ENCODE measurements at regions not wholly inside any gene's neighbourhood (a gene's known extent, or its start where the extent isn't known, plus 50 kb on each side); places are given as distances from the start of the nearest gene placed in this dataset.

DNA sequence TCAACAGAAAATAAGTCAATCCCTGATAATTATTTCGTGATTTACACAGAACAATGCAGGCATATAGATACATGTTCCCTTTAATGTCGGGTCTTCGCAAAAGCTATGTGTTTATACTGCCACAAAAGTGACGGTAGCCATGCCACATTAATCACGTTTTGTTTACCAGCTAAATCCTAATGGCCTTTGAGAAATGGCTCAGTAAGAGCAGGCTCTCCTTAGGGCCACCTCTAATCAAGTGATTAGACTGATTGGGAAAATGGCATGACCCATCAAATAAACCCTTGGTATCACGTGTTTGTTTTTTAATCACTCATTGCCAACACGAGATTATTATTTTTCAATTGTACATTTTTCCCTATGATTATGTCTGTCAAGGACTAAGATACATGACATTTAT lies 102.0 kb upstream of the USP25 start:
- Histone ChIP-seq H3K27ac (ENCODE audit: low read depth) (no peak overlapping the region), H4K20me1 (replicated peaks; ENCODE audit: insufficient read depth) (no peaks in the 10 kb centered on the region), H3K4me3 (no peak overlapping the region), H3K79me2 (replicated peaks; ENCODE audit: insufficient read depth) (no peaks in the 10 kb centered on the region), H3K27me3 (ENCODE audit: insufficient read depth) (no peaks in the 10 kb centered on the region), H3K36me3 (ENCODE audit: insufficient read depth) (no peaks in the 10 kb centered on the region), H2AFZ (no peak overlapping the region), H3K4me2 (no peak overlapping the region), H3F3A (replicated peaks; ENCODE audit: low read depth) (no peaks in the 10 kb centered on the region), H3K4me1 (ENCODE audit: insufficient read depth) (no peaks in the 10 kb centered on the region; the same call in 1 of the 2 replicates), H3K9me2 (ENCODE audit: insufficient read depth) (no peaks in the 10 kb centered on the region)
- Mint-ChIP-seq H3K4me1 (peaks cover 14% of the 10 kb centered on the region; the same call in 2 of the 3 replicates), H3K36me3 (ENCODE audit: low read depth) (no peaks in the 10 kb centered on the region), H3K27me3 (ENCODE audit: insufficient read depth, low read depth, poor library complexity) (peaks cover 2% of the 10 kb centered on the region), H3K27ac (no peak overlapping the region), H3K9me3 (no peaks in the 10 kb centered on the region), H3K4me3 (no peak overlapping the region)
- DNase-seq (ENCODE audit: low spot score) (no peak), ATAC-seq (no peak)
- TF ChIP-seq POLR2AphosphoS5 (IDR thresholded peaks at IDR 0.05; ENCODE audit: low read depth) (no peak), ZNF114 (CRISPR knock-in tag; IDR thresholded peaks at IDR 0.05) (no peak), NANOG (IDR thresholded peaks at IDR 0.05; ENCODE audit: borderline replicate concordance) (no peak), EZH2phosphoT487 (IDR thresholded peaks at IDR 0.05; ENCODE audit: unreplicated experiment) (no peak), ZNF331 (CRISPR knock-in tag; IDR thresholded peaks at IDR 0.05; ENCODE audit: low read depth) (no peak), STAT1 (IDR thresholded peaks at IDR 0.05; ENCODE audit: unreplicated experiment) (no peak), JUNB (IDR thresholded peaks at IDR 0.05; ENCODE audit: unreplicated experiment) (no peak), REST (IDR thresholded peaks at IDR 0.05; ENCODE audit: unreplicated experiment) (no peak), EZH2 (IDR thresholded peaks at IDR 0.05; ENCODE audit: low read depth, unreplicated experiment) (no peak)
- TF ChIP-seq, protein P1, sequence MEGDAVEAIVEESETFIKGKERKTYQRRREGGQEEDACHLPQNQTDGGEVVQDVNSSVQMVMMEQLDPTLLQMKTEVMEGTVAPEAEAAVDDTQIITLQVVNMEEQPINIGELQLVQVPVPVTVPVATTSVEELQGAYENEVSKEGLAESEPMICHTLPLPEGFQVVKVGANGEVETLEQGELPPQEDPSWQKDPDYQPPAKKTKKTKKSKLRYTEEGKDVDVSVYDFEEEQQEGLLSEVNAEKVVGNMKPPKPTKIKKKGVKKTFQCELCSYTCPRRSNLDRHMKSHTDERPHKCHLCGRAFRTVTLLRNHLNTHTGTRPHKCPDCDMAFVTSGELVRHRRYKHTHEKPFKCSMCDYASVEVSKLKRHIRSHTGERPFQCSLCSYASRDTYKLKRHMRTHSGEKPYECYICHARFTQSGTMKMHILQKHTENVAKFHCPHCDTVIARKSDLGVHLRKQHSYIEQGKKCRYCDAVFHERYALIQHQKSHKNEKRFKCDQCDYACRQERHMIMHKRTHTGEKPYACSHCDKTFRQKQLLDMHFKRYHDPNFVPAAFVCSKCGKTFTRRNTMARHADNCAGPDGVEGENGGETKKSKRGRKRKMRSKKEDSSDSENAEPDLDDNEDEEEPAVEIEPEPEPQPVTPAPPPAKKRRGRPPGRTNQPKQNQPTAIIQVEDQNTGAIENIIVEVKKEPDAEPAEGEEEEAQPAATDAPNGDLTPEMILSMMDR (conservative IDR thresholded peaks at IDR 0.05; ENCODE audit: low read depth in 2 of 2), result no peak
- TF ChIP-seq, protein P2, sequence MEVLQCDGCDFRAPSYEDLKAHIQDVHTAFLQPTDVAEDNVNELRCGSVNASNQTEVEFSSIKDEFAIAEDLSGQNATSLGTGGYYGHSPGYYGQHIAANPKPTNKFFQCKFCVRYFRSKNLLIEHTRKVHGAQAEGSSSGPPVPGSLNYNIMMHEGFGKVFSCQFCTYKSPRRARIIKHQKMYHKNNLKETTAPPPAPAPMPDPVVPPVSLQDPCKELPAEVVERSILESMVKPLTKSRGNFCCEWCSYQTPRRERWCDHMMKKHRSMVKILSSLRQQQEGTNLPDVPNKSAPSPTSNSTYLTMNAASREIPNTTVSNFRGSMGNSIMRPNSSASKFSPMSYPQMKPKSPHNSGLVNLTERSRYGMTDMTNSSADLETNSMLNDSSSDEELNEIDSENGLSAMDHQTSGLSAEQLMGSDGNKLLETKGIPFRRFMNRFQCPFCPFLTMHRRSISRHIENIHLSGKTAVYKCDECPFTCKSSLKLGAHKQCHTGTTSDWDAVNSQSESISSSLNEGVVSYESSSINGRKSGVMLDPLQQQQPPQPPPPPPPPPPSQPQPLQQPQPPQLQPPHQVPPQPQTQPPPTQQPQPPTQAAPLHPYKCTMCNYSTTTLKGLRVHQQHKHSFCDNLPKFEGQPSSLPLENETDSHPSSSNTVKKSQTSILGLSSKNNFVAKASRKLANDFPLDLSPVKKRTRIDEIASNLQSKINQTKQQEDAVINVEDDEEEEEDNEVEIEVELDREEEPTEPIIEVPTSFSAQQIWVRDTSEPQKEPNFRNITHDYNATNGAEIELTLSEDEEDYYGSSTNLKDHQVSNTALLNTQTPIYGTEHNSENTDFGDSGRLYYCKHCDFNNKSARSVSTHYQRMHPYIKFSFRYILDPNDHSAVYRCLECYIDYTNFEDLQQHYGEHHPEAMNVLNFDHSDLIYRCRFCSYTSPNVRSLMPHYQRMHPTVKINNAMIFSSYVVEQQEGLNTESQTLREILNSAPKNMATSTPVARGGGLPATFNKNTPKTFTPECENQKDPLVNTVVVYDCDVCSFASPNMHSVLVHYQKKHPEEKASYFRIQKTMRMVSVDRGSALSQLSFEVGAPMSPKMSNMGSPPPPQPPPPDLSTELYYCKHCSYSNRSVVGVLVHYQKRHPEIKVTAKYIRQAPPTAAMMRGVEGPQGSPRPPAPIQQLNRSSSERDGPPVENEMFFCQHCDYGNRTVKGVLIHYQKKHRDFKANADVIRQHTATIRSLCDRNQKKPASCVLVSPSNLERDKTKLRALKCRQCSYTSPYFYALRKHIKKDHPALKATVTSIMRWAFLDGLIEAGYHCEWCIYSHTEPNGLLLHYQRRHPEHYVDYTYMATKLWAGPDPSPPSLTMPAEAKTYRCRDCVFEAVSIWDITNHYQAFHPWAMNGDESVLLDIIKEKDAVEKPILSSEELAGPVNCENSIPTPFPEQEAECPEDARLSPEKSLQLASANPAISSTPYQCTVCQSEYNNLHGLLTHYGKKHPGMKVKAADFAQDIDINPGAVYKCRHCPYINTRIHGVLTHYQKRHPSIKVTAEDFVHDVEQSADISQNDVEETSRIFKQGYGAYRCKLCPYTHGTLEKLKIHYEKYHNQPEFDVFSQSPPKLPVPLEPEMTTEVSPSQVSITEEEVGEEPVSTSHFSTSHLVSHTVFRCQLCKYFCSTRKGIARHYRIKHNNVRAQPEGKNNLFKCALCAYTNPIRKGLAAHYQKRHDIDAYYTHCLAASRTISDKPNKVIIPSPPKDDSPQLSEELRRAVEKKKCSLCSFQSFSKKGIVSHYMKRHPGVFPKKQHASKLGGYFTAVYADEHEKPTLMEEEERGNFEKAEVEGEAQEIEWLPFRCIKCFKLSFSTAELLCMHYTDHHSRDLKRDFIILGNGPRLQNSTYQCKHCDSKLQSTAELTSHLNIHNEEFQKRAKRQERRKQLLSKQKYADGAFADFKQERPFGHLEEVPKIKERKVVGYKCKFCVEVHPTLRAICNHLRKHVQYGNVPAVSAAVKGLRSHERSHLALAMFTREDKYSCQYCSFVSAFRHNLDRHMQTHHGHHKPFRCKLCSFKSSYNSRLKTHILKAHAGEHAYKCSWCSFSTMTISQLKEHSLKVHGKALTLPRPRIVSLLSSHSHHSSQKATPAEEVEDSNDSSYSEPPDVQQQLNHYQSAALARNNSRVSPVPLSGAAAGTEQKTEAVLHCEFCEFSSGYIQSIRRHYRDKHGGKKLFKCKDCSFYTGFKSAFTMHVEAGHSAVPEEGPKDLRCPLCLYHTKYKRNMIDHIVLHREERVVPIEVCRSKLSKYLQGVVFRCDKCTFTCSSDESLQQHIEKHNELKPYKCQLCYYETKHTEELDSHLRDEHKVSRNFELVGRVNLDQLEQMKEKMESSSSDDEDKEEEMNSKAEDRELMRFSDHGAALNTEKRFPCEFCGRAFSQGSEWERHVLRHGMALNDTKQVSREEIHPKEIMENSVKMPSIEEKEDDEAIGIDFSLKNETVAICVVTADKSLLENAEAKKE (CRISPR knock-in tag; IDR thresholded peaks at IDR 0.05), result no peak

All from GM23338 (cell line).